KMS-11 (cell line): ENCODE measurements at regions not wholly inside any gene's neighbourhood (a gene's known extent, or its start where the extent isn't known, plus 50 kb on each side); places are given as distances from the start of the nearest gene placed in this dataset.
"Not testable (repeated sequence)": the region's sequence is repeated elsewhere in the genome, so short reads cannot be mapped to it uniquely, and the experiment has no call there.

Source experiments
- H2AFZ ChIP-seq: fragments of 200-600 bp; sonication (generic); 2 replicates; pipeline ENCODE4 v1.6.1; 2016; ENCODE audit warnings: antibody characterized with exemption, mixed run types, low read depth
- H3K27ac ChIP-seq: fragments of 200-600 bp; sonication (generic); 2 replicates; pipeline ENCODE4 v1.6.1; 2016; ENCODE audit warnings: mild to moderate bottlenecking, mixed run types
- H3K27me3 ChIP-seq: fragments of 200-600 bp; sonication (generic); 2 replicates; pipeline ENCODE4 v1.6.1; 2017; ENCODE audit warnings: mild to moderate bottlenecking, low read depth, mixed run types, moderate library complexity; ENCODE audit not compliant: insufficient read depth
- H3K36me3 ChIP-seq: fragments of 200-600 bp; sonication (generic); 2 replicates; pipeline ENCODE4 v1.6.1; 2017; ENCODE audit warnings: mild to moderate bottlenecking, mixed run types; ENCODE audit not compliant: insufficient read depth
- H3K4me1 ChIP-seq: fragments of 200-600 bp; sonication (generic); 2 replicates; pipeline ENCODE4 v1.6.1; 2016; ENCODE audit warnings: mild to moderate bottlenecking, low read depth, mixed run types; ENCODE audit not compliant: poor library complexity, severe bottlenecking
- H3K4me2 ChIP-seq: fragments of 200-600 bp; sonication (generic); 2 replicates; pipeline ENCODE4 v1.7.0; 2016; ENCODE audit warnings: mild to moderate bottlenecking, mixed run types
- H3K4me3 ChIP-seq: fragments of 200-600 bp; sonication (generic); IDR thresholded peaks from 2 replicates; pipeline ENCODE4 v1.6.1; 2017; ENCODE audit warnings: low read depth, low read length, mixed read lengths; ENCODE audit not compliant: insufficient read depth
- H3K79me2 ChIP-seq: fragments of 200-600 bp; sonication (generic); 2 replicates; pipeline ENCODE4 v1.6.1; 2016; ENCODE audit warnings: low read depth, mixed run types; ENCODE audit not compliant: insufficient read depth
- H3K9ac ChIP-seq: fragments of 200-600 bp; sonication (generic); 2 replicates; pipeline ENCODE4 v1.6.1; 2016; ENCODE audit warnings: mild to moderate bottlenecking, mixed run types
- H4K20me1 ChIP-seq: fragments of 200-600 bp; sonication (generic); 2 replicates; pipeline ENCODE4 v1.6.1; 2016; ENCODE audit warnings: mild to moderate bottlenecking, mixed run types; ENCODE audit not compliant: insufficient read depth
- TF ChIP-seq, protein P1 (sequence below): fragments of 200-600 bp; sonication (generic); conservative IDR thresholded peaks from 2 replicates; pipeline ENCODE4 v1.6.1; 2017; ENCODE audit warnings: low read depth, mild to moderate bottlenecking, antibody characterized with exemption, low read length, moderate library complexity, mixed read lengths

DNA sequence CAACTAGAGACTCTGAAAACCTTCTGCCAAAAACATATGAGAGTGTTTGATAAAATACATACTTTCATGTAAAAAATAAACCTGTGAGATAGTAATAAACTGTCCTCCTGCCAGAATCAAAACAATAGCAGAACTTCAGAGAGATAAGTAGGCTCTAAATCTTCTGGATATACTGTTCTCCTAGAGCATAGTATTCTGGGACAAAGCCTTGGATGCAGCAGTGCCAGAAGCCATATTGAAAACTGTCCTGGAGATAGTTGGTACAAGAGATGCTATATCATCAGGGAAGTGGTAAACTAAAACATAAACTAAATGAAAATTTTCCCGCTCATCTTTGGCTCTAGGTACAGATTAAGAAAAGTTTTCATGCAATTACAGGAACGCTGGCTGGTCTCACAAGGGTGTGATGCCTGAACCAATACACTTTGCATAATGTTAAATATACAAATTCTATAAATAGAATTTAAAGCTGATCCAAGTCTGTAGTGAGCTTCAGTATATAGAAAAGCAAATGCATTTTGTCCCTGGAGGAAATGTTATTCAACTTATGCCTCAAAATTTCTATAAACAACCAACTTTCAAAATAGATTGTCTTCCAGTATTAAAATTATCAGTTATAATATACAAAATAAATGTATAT is 355.6 kb downstream of the ADAMTS20 start:
- no peak overlapping the region for H3K9ac ChIP-seq
- H3K79me2 ChIP-seq: no peaks in the 10 kb centered on the region
- no peak overlapping the region for H3K27ac ChIP-seq
- H3K4me3 ChIP-seq: no peak overlapping the region
- no peaks in the 10 kb centered on the region for H3K36me3 ChIP-seq
- no peaks in the 10 kb centered on the region for H3K4me1 ChIP-seq
- TF ChIP-seq, protein P1, sequence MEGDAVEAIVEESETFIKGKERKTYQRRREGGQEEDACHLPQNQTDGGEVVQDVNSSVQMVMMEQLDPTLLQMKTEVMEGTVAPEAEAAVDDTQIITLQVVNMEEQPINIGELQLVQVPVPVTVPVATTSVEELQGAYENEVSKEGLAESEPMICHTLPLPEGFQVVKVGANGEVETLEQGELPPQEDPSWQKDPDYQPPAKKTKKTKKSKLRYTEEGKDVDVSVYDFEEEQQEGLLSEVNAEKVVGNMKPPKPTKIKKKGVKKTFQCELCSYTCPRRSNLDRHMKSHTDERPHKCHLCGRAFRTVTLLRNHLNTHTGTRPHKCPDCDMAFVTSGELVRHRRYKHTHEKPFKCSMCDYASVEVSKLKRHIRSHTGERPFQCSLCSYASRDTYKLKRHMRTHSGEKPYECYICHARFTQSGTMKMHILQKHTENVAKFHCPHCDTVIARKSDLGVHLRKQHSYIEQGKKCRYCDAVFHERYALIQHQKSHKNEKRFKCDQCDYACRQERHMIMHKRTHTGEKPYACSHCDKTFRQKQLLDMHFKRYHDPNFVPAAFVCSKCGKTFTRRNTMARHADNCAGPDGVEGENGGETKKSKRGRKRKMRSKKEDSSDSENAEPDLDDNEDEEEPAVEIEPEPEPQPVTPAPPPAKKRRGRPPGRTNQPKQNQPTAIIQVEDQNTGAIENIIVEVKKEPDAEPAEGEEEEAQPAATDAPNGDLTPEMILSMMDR: no peak
- H2AFZ ChIP-seq: no peak overlapping the region
- H3K27me3 ChIP-seq: no peaks in the 10 kb centered on the region
- H3K4me2 ChIP-seq: no peak overlapping the region
- peaks cover 4% of the 10 kb centered on the region; the same call in 1 of the 2 replicates for H4K20me1 ChIP-seq

DNA sequence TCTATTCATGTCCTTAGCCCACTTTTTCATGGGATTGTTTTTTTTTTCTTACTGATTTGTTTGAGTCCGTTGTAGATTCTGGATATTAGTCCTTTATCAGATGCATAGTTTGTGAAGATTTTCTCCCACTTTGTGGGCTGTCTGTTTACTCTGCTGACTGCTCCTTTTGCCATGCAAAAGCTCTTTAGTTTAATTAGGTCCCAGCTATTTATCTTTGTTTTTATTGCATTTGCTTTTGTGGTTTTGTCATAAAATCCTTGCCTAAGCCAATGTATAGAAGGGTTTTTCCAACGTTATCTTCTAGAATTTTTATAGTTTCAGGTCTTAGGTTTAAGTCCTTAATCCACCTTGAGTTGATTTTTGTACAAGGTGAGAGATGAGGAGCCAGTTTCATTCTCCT is 358.9 kb downstream of the ADAMTS20 start:
- H3K79me2 ChIP-seq, H2AFZ ChIP-seq, H3K9ac ChIP-seq, H3K27me3 ChIP-seq, H3K36me3 ChIP-seq, H4K20me1 ChIP-seq, H3K4me1 ChIP-seq, H3K4me3 ChIP-seq, H3K4me2 ChIP-seq, H3K27ac ChIP-seq: not testable (repeated sequence)

- H3K9ac ChIP-seq: not testable (repeated sequence)
Observed at GRCh38 chr12:43192442-43192841, 359.6 kb downstream of the ADAMTS20 start.

DNA sequence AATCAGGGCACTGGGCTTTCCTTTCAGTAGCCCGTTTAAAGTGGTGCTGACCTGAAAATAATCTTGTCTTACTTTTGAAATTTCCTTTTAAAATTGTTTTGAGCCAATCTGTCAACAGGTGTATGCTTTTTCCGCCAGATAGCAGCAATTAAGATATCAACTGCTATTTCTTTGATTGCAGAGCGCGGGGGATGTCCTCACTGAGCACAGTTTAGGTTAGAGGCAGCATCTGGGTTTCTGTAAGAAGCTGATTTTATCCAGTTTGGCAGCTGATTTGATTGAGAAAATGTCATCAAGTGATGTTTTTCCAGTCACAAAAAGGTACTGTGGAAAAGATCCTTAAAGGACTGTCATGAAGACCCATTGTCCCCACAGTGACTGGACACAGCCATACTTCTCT is 371.8 kb downstream of the ADAMTS20 start:
- Histone ChIP-seq H3K36me3 (no peaks in the 10 kb centered on the region), H3K27me3 (no peaks in the 10 kb centered on the region), H2AFZ (no peak overlapping the region), H3K79me2 (no peaks in the 10 kb centered on the region), H4K20me1 (no peaks in the 10 kb centered on the region), H3K4me2 (no peak overlapping the region), H3K9ac (no peak overlapping the region), H3K27ac (no peak overlapping the region), H3K4me1 (no peaks in the 10 kb centered on the region), H3K4me3 (no peak overlapping the region)
- TF ChIP-seq, protein P1: no peak

More at GRCh38 chr12:43192442-43192841, 359.6 kb downstream of the ADAMTS20 start:
- not testable (repeated sequence) for H3K36me3 ChIP-seq, H3K27ac ChIP-seq, H3K4me2 ChIP-seq, H3K4me3 ChIP-seq, H2AFZ ChIP-seq, H4K20me1 ChIP-seq, H3K79me2 ChIP-seq, H3K4me1 ChIP-seq, H3K27me3 ChIP-seq

DNA sequence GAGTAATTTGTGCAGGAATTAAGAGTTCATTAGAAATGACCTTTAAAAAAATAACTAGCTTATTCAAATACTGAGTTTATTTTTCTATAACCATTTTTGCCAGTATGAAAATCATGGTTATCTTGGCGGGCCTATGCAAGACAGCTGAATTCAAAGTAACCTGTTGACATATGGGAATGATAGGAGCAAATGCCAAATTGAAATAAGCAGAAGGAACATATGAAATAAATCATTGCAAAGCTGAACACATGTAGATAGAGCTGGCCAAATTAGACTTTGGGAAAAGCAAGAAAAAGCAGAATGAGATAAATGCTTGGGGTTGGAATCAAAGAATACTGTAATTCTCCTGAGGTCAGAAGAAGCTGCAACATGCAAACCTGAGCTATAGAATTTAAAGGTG is 372.5 kb downstream of the ADAMTS20 start:
- H2AFZ ChIP-seq: no peak overlapping the region
- H3K79me2 ChIP-seq: no peaks in the 10 kb centered on the region
- no peaks in the 10 kb centered on the region for H3K36me3 ChIP-seq
- TF ChIP-seq, protein P1: no peak
- H3K4me3 ChIP-seq: no peak overlapping the region
- no peak overlapping the region for H3K27ac ChIP-seq
- no peaks in the 10 kb centered on the region for H4K20me1 ChIP-seq
- H3K4me1 ChIP-seq: no peaks in the 10 kb centered on the region
- no peaks in the 10 kb centered on the region for H3K27me3 ChIP-seq
- no peak overlapping the region for H3K4me2 ChIP-seq
- H3K9ac ChIP-seq: no peak overlapping the region
